ENCODE measurements at regions not wholly inside any gene's neighbourhood (a gene's known extent, or its start where the extent isn't known, plus 50 kb on each side); places are given as distances from the start of the nearest gene placed in this dataset.

- DNase-seq (peak; percentile 92), ATAC-seq (peak; percentile 92)
- Histone ChIP-seq H3K27ac (ENCODE audit: low read length) (peak overlapping the region; percentile 52), H3K27me3 (ENCODE audit: low read length) (no peaks in the 10 kb centered on the region), H3K4me1 (ENCODE audit: insufficient read depth, low read length) (peaks cover 24% of the 10 kb centered on the region), H3K9me2 (replicated peaks; ENCODE audit: low read length) (no peaks in the 10 kb centered on the region), H3K36me3 (ENCODE audit: low read depth, low read length) (no peaks in the 10 kb centered on the region), H4K20me1 (ENCODE audit: low read length) (no peaks in the 10 kb centered on the region), H3K9ac (ENCODE audit: low read length) (no peak overlapping the region), H2AFZ (ENCODE audit: low read length) (no peak overlapping the region), H3K4me3 (ENCODE audit: low read length) (no peak overlapping the region), H3F3A (ENCODE audit: low read length, unreplicated experiment) (no peaks in the 10 kb centered on the region), H3K4me2 (ENCODE audit: low read length) (peak overlapping the region; percentile 47), H3K79me2 (ENCODE audit: low read length) (no peaks in the 10 kb centered on the region), H3K9me3 (ENCODE audit: low read length) (0 out of 2 replicates have a peak, but pooled peaks cover 4% of the 10 kb centered on the region)
- intact Hi-C loops (cut with micrococcal nuclease) = no loop called here
- POLR2A ChIA-PET (ENCODE audit: unreplicated experiment) = no interaction called here
- BruUV-seq (replicated peaks) = no TSS peak
- CTCF ChIA-PET = no interaction called here
- TF ChIP-seq CTCF (conservative IDR thresholded peaks at IDR 0.05; ENCODE audit: low read depth, low read length) (no peak), EZH2phosphoT487 (IDR thresholded peaks at IDR 0.05; ENCODE audit: borderline replicate concordance, low read length) (no peak), EZH2 (IDR thresholded peaks at IDR 0.05; ENCODE audit: low read length, unreplicated experiment) (no peak)
Observed at GRCh38 chr4:105092356-105092755, 54.3 kb upstream of the TET2 start.

GRCh38 chr4:105092768-105093167, 53.9 kb upstream of the TET2 start:
- no TSS peak for BruUV-seq (replicated peaks)
- ATAC-seq (peak; percentile 58), DNase-seq (peak; percentile 57)
- H3K9me2 ChIP-seq (replicated peaks; ENCODE audit: low read length) = no peaks in the 10 kb centered on the region
- no peak for TF ChIP-seq EZH2phosphoT487 (IDR thresholded peaks at IDR 0.05; ENCODE audit: borderline replicate concordance, low read length)
- no peak for TF ChIP-seq CTCF (conservative IDR thresholded peaks at IDR 0.05; ENCODE audit: low read depth, low read length)
- no peak for TF ChIP-seq EZH2 (IDR thresholded peaks at IDR 0.05; ENCODE audit: low read length, unreplicated experiment)
- no peak overlapping the region for H3K4me3 ChIP-seq (ENCODE audit: low read length)
- no peaks in the 10 kb centered on the region for H4K20me1 ChIP-seq (ENCODE audit: low read length)
- peak overlapping the region; percentile 52 for H3K27ac ChIP-seq (ENCODE audit: low read length)
- no peaks in the 10 kb centered on the region for H3K36me3 ChIP-seq (ENCODE audit: low read depth, low read length)
- no peaks in the 10 kb centered on the region for H3F3A ChIP-seq (ENCODE audit: low read length, unreplicated experiment)
- H3K4me2 ChIP-seq (ENCODE audit: low read length) = peak overlapping the region; percentile 47
- H3K79me2 ChIP-seq (ENCODE audit: low read length) = no peaks in the 10 kb centered on the region
- intact Hi-C loops (cut with micrococcal nuclease) = no loop called here
- no peak overlapping the region for H3K9ac ChIP-seq (ENCODE audit: low read length)
- ChIA-PET POLR2A (ENCODE audit: unreplicated experiment) (no interaction called here), CTCF (no interaction called here)
- H3K27me3 ChIP-seq (ENCODE audit: low read length) = no peaks in the 10 kb centered on the region
- no peak overlapping the region for H2AFZ ChIP-seq (ENCODE audit: low read length)
- H3K4me1 ChIP-seq (ENCODE audit: insufficient read depth, low read length) = peaks cover 24% of the 10 kb centered on the region
- 0 out of 2 replicates have a peak, but pooled peaks cover 4% of the 10 kb centered on the region for H3K9me3 ChIP-seq (ENCODE audit: low read length)

GRCh38 chr4:105093975-105094374, 52.7 kb upstream of the TET2 start:
- ATAC-seq (no peak), DNase-seq (no peak)
- H3K4me3 ChIP-seq (ENCODE audit: low read length) = no peak overlapping the region
- H4K20me1 ChIP-seq (ENCODE audit: low read length) = no peaks in the 10 kb centered on the region
- H3K9me2 ChIP-seq (replicated peaks; ENCODE audit: low read length) = no peaks in the 10 kb centered on the region
- TF ChIP-seq EZH2 (IDR thresholded peaks at IDR 0.05; ENCODE audit: low read length, unreplicated experiment) (no peak), EZH2phosphoT487 (IDR thresholded peaks at IDR 0.05; ENCODE audit: borderline replicate concordance, low read length) (no peak), CTCF (conservative IDR thresholded peaks at IDR 0.05; ENCODE audit: low read depth, low read length) (no peak)
- ChIA-PET POLR2A (ENCODE audit: unreplicated experiment) (no interaction called here), CTCF (interaction anchor here (0.6 kb wide), 1 partner anchor 63 kb away, joined by 3 read pairs; no protein-coding TSS in a partner anchor)
- no peaks in the 10 kb centered on the region for H3K27me3 ChIP-seq (ENCODE audit: low read length)
- no peaks in the 10 kb centered on the region for H3F3A ChIP-seq (ENCODE audit: low read length, unreplicated experiment)
- H3K27ac ChIP-seq (ENCODE audit: low read length) = no peak overlapping the region
- 0 out of 2 replicates have a peak, but pooled peaks cover 4% of the 10 kb centered on the region for H3K9me3 ChIP-seq (ENCODE audit: low read length)
- H3K4me1 ChIP-seq (ENCODE audit: insufficient read depth, low read length) = peaks cover 18% of the 10 kb centered on the region
- no peak overlapping the region for H2AFZ ChIP-seq (ENCODE audit: low read length)
- H3K79me2 ChIP-seq (ENCODE audit: low read length) = no peaks in the 10 kb centered on the region
- BruUV-seq (replicated peaks) = no TSS peak
- no peak overlapping the region for H3K4me2 ChIP-seq (ENCODE audit: low read length)
- H3K36me3 ChIP-seq (ENCODE audit: low read depth, low read length) = no peaks in the 10 kb centered on the region
- intact Hi-C loops (cut with micrococcal nuclease) = no loop called here
- no peak overlapping the region for H3K9ac ChIP-seq (ENCODE audit: low read length)

Measured in PC-3 (cell line).